Stimulated activated CD8-positive, alpha-beta memory T cell treated with anti-CD3 and anti-CD28 coated beads, Interleukin-15, amount 100 ng/mL, for 24 hours (primary cell): ENCODE measurements at regions not wholly inside any gene's neighbourhood (a gene's known extent, or its start where the extent isn't known, plus 50 kb on each side); places are given as distances from the start of the nearest gene placed in this dataset.
"Not testable (repeated sequence)": the region's sequence is repeated elsewhere in the genome, so short reads cannot be mapped to it uniquely, and the experiment has no call there.

ENCODE experiments used
- DNase-seq: peaks from one replicate; pipeline ENCODE4 v3.0.0-alpha.2; 2020; ENCODE audit warnings: low read depth

DNA sequence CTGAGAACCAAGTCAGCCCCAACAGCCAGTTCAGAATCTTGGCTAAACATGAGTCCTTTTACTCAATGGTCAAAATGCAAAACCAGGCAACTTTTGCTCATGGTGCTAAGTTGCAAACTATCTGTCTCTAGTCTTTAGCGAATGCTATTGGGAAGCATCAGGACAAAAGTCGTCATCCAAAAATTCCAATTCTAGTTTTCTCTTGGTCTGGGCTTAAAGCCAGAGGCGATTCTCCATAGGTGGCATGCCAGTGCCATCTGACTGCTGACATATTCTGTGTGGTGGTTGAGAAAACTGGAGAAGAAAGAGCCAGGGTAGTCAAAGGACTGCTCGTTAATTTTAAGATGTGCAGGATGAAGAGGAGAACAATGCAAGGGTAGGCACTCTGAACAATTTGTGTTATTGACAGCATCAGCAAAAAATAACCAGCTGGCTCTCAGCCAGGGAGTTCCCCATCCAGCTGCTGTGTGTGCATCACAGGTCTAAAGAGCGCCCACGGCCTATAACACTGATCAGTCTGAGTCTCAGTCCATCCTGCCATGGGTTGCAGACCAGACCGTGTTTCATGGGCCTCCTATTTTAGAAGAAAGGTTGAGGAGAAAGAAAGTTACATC lies 313.6 kb downstream of the ALDH8A1 start:
- no peak for DNase-seq

- no peak for DNase-seq
Observed at GRCh38 chr6:134634966-134635365, 314.9 kb downstream of the ALDH8A1 start.

DNA sequence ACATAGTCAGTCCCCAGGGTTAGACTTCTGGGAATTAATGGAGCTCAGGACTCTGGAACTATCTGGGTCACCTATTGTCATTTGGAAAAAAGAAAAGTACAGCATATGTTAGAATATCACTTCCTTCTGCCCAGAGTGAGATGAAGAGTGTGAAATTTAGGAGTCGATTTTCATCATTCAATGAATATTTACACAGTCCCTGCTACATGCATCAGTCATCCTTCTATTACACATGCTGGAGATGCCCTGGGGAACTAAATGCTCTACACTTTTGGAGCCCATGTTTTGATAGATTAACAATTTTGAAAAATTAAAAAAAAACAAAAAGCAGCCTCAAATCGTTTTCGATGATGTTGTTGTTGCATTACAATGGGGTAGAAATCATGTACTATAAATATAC lies 315.4 kb downstream of the ALDH8A1 start:
- DNase-seq, result no peak

- DNase-seq, result not testable (repeated sequence)
Observed at GRCh38 chr6:134632982-134633940, 315.3 kb upstream of the SGK1 start.

DNA sequence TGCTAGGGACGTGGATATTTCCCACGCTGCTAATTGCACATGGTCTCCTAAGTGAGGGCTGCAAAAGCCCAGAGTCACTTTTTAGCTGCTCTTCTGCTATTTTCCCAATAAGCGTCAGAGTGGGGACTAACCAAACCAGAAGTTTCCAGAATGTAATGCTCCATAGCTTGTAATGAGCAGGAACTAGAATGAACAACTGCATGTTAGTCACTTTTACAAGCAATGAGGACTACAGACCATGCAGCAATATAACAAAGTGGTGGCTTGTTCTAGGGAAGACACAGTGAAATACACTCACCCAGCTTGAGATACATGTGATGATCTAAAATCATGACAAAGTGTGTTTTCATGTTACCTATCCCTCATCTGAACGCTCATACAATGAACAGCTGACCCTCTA lies 314.1 kb upstream of the SGK1 start:
- DNase-seq, result no peak

GRCh38 chr6:134631398-134631924 lies 313.5 kb upstream of the SGK1 start:
- no peak for DNase-seq

- DNase-seq, result no peak
Observed at GRCh38 chr6:134630508-134631121, 312.7 kb upstream of the SGK1 start.

DNA sequence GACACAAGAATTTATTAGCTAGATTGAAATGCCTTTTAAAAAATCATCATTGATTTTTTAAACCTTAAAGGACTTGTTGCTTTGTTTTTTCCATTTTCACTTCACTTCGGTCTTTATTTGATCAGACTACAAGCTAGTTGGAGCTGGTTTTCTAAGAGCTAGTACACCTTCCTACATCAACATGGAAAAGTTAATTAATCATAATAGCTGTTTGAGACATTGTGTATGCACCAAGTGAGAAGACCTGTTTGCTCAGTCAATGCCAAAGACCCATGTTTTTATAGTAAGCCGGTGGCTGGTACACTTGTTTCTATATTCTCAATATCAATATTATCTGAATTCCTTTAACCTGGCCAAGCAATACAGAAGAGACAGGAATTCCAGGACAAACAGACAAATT lies 310.2 kb upstream of the SGK1 start:
- no peak for DNase-seq

DNA sequence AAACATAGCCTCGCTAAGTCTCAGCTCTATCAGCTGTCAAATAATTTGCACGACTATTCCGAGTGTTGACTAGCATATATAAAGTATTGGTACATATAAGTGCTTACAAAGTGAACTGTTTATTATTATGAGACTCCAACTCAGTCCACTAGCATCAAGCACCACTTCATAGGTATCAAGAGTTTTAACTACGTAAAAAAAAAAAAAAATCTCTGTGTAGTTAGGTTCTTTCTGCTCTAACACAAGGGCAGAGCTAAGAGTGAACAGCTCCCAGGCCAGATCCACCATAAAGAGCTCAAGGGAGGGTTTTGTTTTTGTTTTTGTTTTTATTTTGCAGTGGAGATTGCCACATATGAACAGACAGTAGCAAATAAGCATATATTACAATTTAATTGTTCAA lies 309.8 kb upstream of the SGK1 start:
- DNase-seq, result no peak

DNA sequence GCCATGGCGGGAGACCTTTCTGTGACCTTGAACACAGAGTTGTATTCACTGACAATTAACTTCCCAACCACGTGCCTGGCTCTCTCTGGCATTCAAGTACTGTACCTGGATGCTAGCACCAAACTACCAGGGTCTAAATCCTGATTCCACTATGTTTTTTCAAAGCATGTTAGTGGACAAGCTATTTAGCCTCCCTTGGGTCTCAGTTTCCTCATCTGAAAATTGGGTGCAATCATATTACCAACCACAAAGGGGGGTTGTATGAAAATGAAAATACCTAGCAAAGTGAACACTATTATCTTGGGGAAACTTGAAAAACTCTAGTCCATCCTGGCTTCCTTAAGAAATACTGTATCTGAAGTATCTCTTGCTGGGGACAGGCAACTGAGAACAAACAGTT lies 308.7 kb upstream of the SGK1 start:
- DNase-seq, result no peak

GRCh38 chr6:134626086-134626485 lies 308.2 kb upstream of the SGK1 start:
- DNase-seq, result no peak

DNA sequence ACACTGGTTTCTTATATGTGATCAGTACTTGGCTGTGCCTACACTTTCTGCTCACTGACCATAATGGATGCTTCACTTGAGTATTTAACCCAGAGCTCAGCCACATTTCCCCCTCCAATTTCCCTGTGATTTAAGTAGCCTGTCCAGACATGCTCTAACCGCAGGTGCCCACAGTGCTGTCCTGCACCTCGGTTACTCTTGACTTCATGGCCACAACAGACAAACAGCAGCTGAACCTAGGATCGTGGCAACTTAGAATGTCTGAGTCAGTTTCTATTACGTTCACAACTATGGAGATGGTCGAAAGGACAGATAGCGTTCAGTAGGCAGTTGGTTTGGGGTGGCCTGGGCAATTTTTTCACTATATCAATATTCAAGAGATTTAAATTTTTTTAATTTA lies 306.9 kb upstream of the SGK1 start:
- no peak for DNase-seq

GRCh38 chr6:134623401-134623800 lies 305.5 kb upstream of the SGK1 start:
- no peak for DNase-seq

DNA sequence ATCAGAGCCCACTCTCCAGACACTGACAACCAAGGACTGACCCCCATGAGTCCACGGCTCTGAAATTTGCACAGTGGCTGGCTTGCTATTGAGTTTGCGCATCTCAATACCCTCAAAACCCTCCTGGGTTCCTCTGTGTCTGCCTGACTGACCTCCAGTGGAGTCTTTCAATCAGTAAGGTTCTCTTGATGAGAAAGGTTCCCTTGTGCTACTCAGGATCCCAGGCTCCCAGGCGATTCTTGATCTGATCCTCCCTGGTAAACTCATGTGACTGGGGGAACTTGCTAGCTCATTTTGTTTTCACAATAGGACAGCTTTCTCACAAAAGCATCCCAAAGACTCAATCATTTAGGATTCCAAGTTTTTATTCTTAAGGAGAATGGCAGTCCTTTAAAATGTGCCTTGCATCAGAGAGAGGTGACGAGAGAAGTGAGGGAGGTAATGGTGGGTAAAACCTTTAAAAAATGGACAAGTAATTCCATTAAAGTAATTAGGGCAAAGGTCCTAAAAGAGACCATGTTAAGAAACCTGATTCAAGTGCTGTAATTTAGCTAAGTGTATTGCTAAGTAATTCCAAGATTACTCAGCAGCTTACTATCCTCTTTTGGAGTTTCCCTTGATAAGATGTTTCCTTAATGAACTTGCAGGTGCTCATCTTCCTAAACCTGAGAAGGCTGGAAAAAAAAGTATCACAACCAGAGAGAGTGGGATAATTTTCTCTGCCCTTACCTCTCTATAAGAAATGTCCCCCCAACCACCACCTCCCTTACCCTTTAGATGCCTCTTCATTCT lies 304.7 kb upstream of the SGK1 start:
- DNase-seq, result no peak

- no peak for DNase-seq
Observed at GRCh38 chr6:134621858-134622257, 303.9 kb upstream of the SGK1 start.

- no peak for DNase-seq
Observed at GRCh38 chr6:134619789-134620188, 301.9 kb upstream of the SGK1 start.

GRCh38 chr6:134619077-134619476 lies 301.2 kb upstream of the SGK1 start:
- DNase-seq, result no peak

- no peak for DNase-seq
Observed at GRCh38 chr6:134614606-134615485, 296.9 kb upstream of the SGK1 start.

GRCh38 chr6:134612128-134612527 lies 294.2 kb upstream of the SGK1 start:
- DNase-seq, result not testable (repeated sequence)

DNA sequence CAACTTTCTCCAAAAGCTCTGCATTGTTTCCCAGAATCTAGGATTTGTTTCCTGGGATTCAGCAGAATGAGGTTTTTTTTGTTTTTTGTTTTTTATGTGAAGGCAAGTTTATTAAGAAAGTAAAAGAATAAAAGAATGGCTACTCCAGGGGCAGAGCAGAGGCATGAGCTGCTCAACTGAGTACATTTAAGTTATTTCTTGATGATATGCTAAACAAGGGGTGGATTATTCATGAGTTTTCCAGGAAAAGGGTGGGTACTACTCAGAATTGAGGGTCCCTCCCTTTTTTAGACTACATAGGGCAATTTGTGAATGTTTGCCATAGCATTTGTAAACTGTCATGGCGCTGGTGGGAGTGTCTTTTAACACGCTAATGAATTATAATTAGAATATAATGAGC lies 292.5 kb upstream of the SGK1 start:
- DNase-seq, result no peak

GRCh38 chr6:134609716-134610261 lies 291.9 kb upstream of the SGK1 start:
- DNase-seq, result no peak
